Keratinocyte (primary cell): ENCODE measurements at regions not wholly inside any gene's neighbourhood (a gene's known extent, or its start where the extent isn't known, plus 50 kb on each side); places are given as distances from the start of the nearest gene placed in this dataset.

ENCODE experiments used
- CTCF ChIP-seq, 3 experiments: IDR thresholded peaks in 1 of 3; conservative IDR thresholded peaks in 1 of 3; optimal IDR thresholded peaks in 1 of 3; 2 replicates in 2 of 3; 3 replicates in 1 of 3; pipeline versions ENCODE3 to v1.5.1; 2011; ENCODE audit warnings: low read length in 3 of 3, mild to moderate bottlenecking in 3 of 3, moderate library complexity in 2 of 3, control low read depth in 1 of 3, inconsistent platforms in 1 of 3; ENCODE audit not compliant: insufficient read depth in 2 of 3; ENCODE audit errors: extremely low read depth in 1 of 3
- EZH2 ChIP-seq: IDR thresholded peaks from one replicate; pipeline ENCODE4 v1.6.1; 2012; ENCODE audit warnings: inconsistent platforms, mild to moderate bottlenecking, low read length, moderate library complexity

DNA sequence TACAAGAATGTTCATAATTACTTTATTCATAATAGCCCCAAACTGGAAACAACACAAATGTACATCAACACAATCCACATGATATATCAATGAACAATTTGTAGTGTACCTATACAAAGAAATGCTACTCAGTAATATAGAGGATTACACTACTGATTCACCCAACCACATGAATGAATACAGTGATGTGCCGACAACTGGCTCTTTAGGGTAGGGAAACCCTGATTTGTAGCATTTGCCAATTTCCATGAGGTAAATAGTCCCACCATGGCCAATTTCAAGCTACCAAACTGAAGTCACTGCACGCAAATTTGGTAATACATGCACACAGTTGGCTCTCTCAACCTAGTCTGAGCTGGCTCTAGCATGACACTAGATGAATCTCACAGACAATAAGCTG is 190.4 kb upstream of the KRR1 start:
- TF ChIP-seq CTCF (optimal IDR thresholded peaks at IDR 0.05 in 1 of 3, IDR thresholded peaks at IDR 0.05 in 1 of 3, conservative IDR thresholded peaks at IDR 0.05 in 1 of 3; ENCODE audit: extremely low read depth in 1 of 3, insufficient read depth in 2 of 3, low read length in 3 of 3) (no peak), EZH2 (no peak)
